Psoas muscle (tissue), 7 donors: ENCODE measurements at regions not wholly inside any gene's neighbourhood (a gene's known extent, or its start where the extent isn't known, plus 50 kb on each side); places are given as distances from the start of the nearest gene placed in this dataset.

Source experiments
- ATAC-seq, 4 donors: fragments of 200-7000 bp; cut with Tn5 transposase; one replicate each; pipeline ENCODE4 v1.9.1; 2020; ENCODE audit warnings: moderate library complexity in 3 of 4, mild to moderate bottlenecking in 2 of 4
- DNase-seq, 2 donors: peaks; one replicate each; pipeline ENCODE4 v3.0.0-alpha.2; 2020
- H3K27ac ChIP-seq: fragments of 200-600 bp; one replicate; pipeline ENCODE4 v1.8.0; 2022
- H3K27me3 ChIP-seq, 3 donors: fragments of 200-600 bp in 1 of 3; one replicate each; pipeline versions ENCODE4 v1.6.1 to v1.8.0; 2013 to 2022; ENCODE audit warnings: low read length in 2 of 3, mild to moderate bottlenecking in 2 of 3, moderate library complexity in 1 of 3; ENCODE audit not compliant: insufficient read depth in 3 of 3
- H3K36me3 ChIP-seq, 2 donors: fragments of 200-600 bp in 1 of 2; one replicate each; pipeline versions ENCODE4 v1.6.1 to v1.8.0; 2013 to 2022; ENCODE audit warnings: low read depth in 1 of 2, mild to moderate bottlenecking in 1 of 2, moderate library complexity in 1 of 2; ENCODE audit not compliant: insufficient read depth in 1 of 2
- H3K4me1 ChIP-seq: fragments of 200-600 bp; one replicate; pipeline ENCODE4 v1.8.0; 2022
- H3K4me3 ChIP-seq: fragments of 200-600 bp; one replicate; pipeline ENCODE4 v1.8.0; 2022; ENCODE audit warnings: mild to moderate bottlenecking
- H3K9me3 ChIP-seq: fragments of 200-600 bp; one replicate; pipeline ENCODE4 v1.8.0; 2022
- CTCF ChIP-seq: fragments of 200-600 bp; IDR thresholded peaks from one replicate; pipeline ENCODE4 v1.8.0; 2022; ENCODE audit warnings: antibody characterized with exemption
- WGBS, 3 donors: extraction: QIAGEN DNeasy Blood & Tissue Kit; methylation state at CpG; one replicate each; pipeline versions ENCODE4 v1.1.6 to v1.1.7; 2013; 5-methylcytosine and 5-hydroxymethylcytosine counted together
- intact Hi-C, 2 donors: fragments of 100-400 bp; cut with DNase I; formaldehyde crosslinking; loops; one replicate each; pipeline versions ENCODE4 v1.11.0 to v1.14.2; 2022
- donor health status: healthy with polysubstance abuse.
- donor health status: DM: no; HTN: no; CAD: no; lungs with moderate emphysema.
- donor health status: Bipolar disorder and iron deficiency.
- donor health status: healthy.
- donor health status: DM: yes; HTN: yes; CAD: no.
- donor health status: DM: no; HTN: no; CAD: no.
- donor health status: DM: yes; HTN: yes; CAD: no.

DNA sequence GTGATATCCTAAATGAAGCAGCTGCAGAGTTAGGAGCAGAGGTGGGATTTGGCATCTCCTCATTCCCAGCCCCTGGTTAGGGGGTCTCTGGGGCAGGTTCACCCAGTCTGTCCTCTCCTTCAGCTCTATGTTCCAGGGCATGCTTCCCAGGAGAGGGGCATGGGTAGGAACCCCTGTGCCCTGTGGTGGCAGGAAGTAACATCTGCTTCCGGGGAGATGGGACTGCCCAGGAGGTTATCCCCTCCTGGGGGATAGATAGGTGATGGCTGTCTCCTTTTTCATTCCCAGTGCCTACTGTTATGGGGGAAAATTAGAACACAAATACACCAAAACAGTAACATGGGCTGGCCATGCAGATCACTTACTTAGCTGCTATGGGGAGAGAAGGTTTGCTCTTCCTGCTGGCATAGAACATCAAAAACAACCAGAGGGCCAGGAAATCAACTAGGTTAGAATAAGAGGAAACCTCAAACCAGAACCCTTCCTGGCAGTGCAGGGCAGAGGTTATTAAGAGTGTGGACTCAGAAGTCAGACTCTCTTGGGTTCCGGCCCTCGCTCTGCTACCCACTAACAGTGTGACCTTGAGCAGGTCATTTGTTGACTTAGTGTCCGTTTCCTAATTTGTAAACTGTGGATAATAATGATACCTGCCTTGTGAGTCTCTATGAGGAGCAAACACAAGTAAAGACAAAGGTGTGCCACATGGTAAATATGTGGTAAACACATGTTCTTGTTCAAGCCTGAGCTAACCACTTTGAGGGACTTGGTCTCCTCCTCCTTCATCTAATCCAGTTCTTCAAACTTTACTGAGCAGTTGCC is 157.8 kb upstream of the JUN start:
- Histone ChIP-seq H3K36me3 (no peaks in the 10 kb centered on the region), H3K4me3 (no peak overlapping the region), H3K27me3 (no peaks in the 10 kb centered on the region), H3K9me3 (no peaks in the 10 kb centered on the region), H3K27ac (no peak overlapping the region), H3K4me1 (no peaks in the 10 kb centered on the region)
- 71 to 78% (median 73%) methylated on average over 4 of the region's 4 CpGs for WGBS, 3 donors
- no peak for DNase-seq
- ATAC-seq = no peak
- no peak for TF ChIP-seq CTCF
- intact Hi-C loops = no loop called here

DNA sequence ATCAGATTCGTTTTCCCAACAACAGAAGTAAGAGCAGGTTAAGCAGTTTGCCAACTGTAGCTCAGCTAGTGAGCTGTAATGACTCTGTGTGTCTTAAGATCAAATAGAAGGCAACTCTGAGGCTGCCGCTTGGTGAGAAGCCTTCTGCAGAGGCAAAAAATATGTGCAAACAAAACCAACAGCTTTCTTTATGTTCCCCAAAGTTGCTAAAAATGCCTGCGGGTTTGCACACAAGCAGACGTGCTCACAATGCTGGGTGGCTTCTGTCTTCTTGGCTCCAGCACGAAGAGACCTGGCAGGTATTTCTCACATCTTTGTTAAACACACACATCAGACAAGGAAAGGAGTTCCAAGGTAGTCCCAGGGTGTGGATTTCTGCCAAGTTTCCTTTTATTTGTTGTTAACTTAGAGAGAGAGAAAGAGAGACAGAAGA is 158.9 kb upstream of the JUN start:
- Histone ChIP-seq H3K27me3 (no peaks in the 10 kb centered on the region), H3K36me3 (no peaks in the 10 kb centered on the region), H3K9me3 (no peaks in the 10 kb centered on the region), H3K27ac (no peak overlapping the region), H3K4me1 (no peaks in the 10 kb centered on the region), H3K4me3 (no peak overlapping the region)
- intact Hi-C loops = no loop called here
- no peak for TF ChIP-seq CTCF
- DNase-seq (no peak), ATAC-seq (no peak)
- WGBS, 3 donors = 80 to 85% (median 84%) methylated on average over 5 of the region's 5 CpGs

- ATAC-seq = no peak
- no peak for DNase-seq
- no peak overlapping the region for H3K4me3 ChIP-seq
- 75 to 85% (median 79%) methylated on average over 4 of the region's 4 CpGs for WGBS, 3 donors
- H3K27ac ChIP-seq = no peak overlapping the region
- H3K4me1 ChIP-seq = no peaks in the 10 kb centered on the region
- no peak for TF ChIP-seq CTCF
- no peaks in the 10 kb centered on the region for H3K27me3 ChIP-seq
- intact Hi-C loops = no loop called here
- no peaks in the 10 kb centered on the region for H3K9me3 ChIP-seq
- no peaks in the 10 kb centered on the region for H3K36me3 ChIP-seq
Observed at GRCh38 chr1:58943776-58944175, 159.9 kb upstream of the JUN start.

DNA sequence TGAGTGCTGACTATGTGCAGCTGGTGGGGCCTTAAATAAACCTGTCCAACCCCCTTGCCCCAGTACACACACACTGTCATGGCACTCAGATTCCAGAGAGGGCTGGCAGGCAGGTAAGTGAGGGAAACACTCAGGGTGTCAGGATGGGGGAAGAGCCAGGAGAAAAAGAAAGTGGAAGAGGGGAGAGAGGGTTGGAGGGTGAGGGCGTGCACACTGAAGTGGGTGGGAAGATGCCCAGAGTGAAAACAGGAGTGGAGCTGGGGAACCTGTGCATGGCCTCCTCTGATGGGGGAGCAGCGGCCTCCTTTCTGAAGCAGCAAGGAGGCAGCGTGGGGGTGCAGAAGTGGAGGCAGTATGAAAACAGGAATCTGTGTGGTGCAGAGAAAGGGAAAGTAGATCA is 160.6 kb upstream of the JUN start:
- H3K9me3 ChIP-seq = no peaks in the 10 kb centered on the region
- WGBS, 3 donors = 95 to 98% (median 97%) methylated on average over 3 of the region's 3 CpGs
- no peaks in the 10 kb centered on the region for H3K4me1 ChIP-seq
- TF ChIP-seq CTCF = no peak
- H3K27ac ChIP-seq = no peak overlapping the region
- no peak for DNase-seq
- no peak overlapping the region for H3K4me3 ChIP-seq
- no peaks in the 10 kb centered on the region for H3K36me3 ChIP-seq
- ATAC-seq = no peak
- no peaks in the 10 kb centered on the region for H3K27me3 ChIP-seq
- intact Hi-C loops = no loop called here

- intact Hi-C loops = no loop called here
- Histone ChIP-seq H3K36me3 (no peaks in the 10 kb centered on the region), H3K9me3 (no peaks in the 10 kb centered on the region), H3K27me3 (no peaks in the 10 kb centered on the region), H3K4me3 (no peak overlapping the region), H3K4me1 (no peaks in the 10 kb centered on the region), H3K27ac (no peak overlapping the region)
- TF ChIP-seq CTCF = no peak
- DNase-seq = no peak
- 81 to 99% (median 97%) methylated on average over 4 of the region's 4 CpGs for WGBS, 3 donors
- ATAC-seq = no peak
Observed at GRCh38 chr1:58946390-58946789, 162.5 kb upstream of the JUN start.
